ENCODE measurements at regions not wholly inside any gene's neighbourhood (a gene's known extent, or its start where the extent isn't known, plus 50 kb on each side); places are given as distances from the start of the nearest gene placed in this dataset.

DNA sequence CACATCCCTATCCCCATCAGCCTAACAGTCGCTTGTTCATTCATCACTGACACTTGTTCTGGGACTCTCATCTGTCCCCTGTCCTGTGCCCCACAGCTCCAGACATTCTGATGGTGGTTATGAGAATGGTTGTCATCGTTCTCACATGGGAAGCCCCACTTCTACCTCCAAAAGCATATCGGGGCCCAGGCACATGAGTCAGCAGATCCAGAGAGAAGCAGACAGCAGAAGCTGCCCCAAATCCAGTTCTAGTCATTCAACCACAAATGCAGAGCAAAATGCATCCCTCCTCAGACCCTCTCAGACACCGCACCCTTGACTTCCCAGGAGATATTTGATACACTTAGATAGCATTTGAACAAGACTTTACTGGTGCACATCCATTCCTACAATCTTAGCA lies 106.0 kb downstream of the FOXF2 start:
- TF ChIP-seq, protein P1, sequence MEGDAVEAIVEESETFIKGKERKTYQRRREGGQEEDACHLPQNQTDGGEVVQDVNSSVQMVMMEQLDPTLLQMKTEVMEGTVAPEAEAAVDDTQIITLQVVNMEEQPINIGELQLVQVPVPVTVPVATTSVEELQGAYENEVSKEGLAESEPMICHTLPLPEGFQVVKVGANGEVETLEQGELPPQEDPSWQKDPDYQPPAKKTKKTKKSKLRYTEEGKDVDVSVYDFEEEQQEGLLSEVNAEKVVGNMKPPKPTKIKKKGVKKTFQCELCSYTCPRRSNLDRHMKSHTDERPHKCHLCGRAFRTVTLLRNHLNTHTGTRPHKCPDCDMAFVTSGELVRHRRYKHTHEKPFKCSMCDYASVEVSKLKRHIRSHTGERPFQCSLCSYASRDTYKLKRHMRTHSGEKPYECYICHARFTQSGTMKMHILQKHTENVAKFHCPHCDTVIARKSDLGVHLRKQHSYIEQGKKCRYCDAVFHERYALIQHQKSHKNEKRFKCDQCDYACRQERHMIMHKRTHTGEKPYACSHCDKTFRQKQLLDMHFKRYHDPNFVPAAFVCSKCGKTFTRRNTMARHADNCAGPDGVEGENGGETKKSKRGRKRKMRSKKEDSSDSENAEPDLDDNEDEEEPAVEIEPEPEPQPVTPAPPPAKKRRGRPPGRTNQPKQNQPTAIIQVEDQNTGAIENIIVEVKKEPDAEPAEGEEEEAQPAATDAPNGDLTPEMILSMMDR (conservative IDR thresholded peaks at IDR 0.05 in 1 of 2, IDR thresholded peaks at IDR 0.05 in 1 of 2; ENCODE audit: extremely low read depth in 1 of 2, insufficient read depth in 1 of 2, low read depth in 1 of 2, low read length in 2 of 2): no peak
- TF ChIP-seq EZH2 (IDR thresholded peaks at IDR 0.05; ENCODE audit: borderline replicate concordance, low read length): no peak
